ENCODE measurements at regions not wholly inside any gene's neighbourhood (a gene's known extent, or its start where the extent isn't known, plus 50 kb on each side); places are given as distances from the start of the nearest gene placed in this dataset.

DNA sequence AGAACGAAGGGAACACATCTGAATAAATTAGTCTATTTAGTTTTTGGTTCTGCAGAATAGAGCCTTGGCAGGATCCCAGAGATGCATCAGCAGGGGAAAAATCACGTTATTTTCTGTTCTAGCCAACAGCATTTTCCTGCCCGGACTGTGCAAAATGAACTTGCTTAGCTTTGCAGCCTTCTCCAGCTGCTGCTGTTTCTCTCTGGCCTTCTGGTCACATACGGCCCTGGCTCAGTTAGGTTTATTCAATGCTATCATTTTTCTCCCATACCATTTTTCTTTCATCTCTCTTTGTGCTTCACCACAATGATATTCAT lies 110.4 kb upstream of the KL start:
- Histone ChIP-seq H3K9me3 (no peaks in the 10 kb centered on the region), H3K4me3 (no peak overlapping the region), H3K4me2 (no peak overlapping the region), H3K4me1 (no peaks in the 10 kb centered on the region), H3K27ac (no peak overlapping the region)
- POLR2A ChIA-PET: no interaction called here
- ATAC-seq (no peak), DNase-seq (ENCODE audit: low read depth in 1 of 2, low spot score in 1 of 2) (no peak), FAIRE-seq (no peak)
- TF ChIP-seq CHD4 (IDR thresholded peaks at IDR 0.05; ENCODE audit: borderline replicate concordance): no peak
- TF ChIP-seq CHD2 (IDR thresholded peaks at IDR 0.05; ENCODE audit: low read length, partially characterized antibody): no peak
- TF ChIP-seq RCOR1 (IDR thresholded peaks at IDR 0.05; ENCODE audit: low read depth, low read length): no peak
- TF ChIP-seq NPAS2 (CRISPR knock-in tag; IDR thresholded peaks at IDR 0.05; ENCODE audit: borderline replicate concordance): no peak
- no peak for TF ChIP-seq KDM1A (IDR thresholded peaks at IDR 0.05; ENCODE audit: low read depth)
- TF ChIP-seq GATA3 (IDR thresholded peaks at IDR 0.05; ENCODE audit: borderline replicate concordance): no peak
- TF ChIP-seq SREBF2 (IDR thresholded peaks at IDR 0.05): no peak
- TF ChIP-seq, protein P1, sequence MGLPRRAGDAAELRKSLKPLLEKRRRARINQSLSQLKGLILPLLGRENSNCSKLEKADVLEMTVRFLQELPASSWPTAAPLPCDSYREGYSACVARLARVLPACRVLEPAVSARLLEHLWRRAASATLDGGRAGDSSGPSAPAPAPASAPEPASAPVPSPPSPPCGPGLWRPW (IDR thresholded peaks at IDR 0.05): no peak
- TF ChIP-seq, protein P2, sequence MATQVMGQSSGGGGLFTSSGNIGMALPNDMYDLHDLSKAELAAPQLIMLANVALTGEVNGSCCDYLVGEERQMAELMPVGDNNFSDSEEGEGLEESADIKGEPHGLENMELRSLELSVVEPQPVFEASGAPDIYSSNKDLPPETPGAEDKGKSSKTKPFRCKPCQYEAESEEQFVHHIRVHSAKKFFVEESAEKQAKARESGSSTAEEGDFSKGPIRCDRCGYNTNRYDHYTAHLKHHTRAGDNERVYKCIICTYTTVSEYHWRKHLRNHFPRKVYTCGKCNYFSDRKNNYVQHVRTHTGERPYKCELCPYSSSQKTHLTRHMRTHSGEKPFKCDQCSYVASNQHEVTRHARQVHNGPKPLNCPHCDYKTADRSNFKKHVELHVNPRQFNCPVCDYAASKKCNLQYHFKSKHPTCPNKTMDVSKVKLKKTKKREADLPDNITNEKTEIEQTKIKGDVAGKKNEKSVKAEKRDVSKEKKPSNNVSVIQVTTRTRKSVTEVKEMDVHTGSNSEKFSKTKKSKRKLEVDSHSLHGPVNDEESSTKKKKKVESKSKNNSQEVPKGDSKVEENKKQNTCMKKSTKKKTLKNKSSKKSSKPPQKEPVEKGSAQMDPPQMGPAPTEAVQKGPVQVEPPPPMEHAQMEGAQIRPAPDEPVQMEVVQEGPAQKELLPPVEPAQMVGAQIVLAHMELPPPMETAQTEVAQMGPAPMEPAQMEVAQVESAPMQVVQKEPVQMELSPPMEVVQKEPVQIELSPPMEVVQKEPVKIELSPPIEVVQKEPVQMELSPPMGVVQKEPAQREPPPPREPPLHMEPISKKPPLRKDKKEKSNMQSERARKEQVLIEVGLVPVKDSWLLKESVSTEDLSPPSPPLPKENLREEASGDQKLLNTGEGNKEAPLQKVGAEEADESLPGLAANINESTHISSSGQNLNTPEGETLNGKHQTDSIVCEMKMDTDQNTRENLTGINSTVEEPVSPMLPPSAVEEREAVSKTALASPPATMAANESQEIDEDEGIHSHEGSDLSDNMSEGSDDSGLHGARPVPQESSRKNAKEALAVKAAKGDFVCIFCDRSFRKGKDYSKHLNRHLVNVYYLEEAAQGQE (IDR thresholded peaks at IDR 0.05): no peak
- TF ChIP-seq ESRRA (IDR thresholded peaks at IDR 0.05; ENCODE audit: borderline replicate concordance, low read length): no peak
- TF ChIP-seq POLR2AphosphoS2 (conservative IDR thresholded peaks at IDR 0.05; ENCODE audit: low read length): no peak
- no peak for TF ChIP-seq EP300 (IDR thresholded peaks at IDR 0.05)
- TF ChIP-seq RNF2 (IDR thresholded peaks at IDR 0.05; ENCODE audit: borderline replicate concordance, low read depth): no peak
- no peak for TF ChIP-seq JUN (IDR thresholded peaks at IDR 0.05)
- TF ChIP-seq, protein P3, sequence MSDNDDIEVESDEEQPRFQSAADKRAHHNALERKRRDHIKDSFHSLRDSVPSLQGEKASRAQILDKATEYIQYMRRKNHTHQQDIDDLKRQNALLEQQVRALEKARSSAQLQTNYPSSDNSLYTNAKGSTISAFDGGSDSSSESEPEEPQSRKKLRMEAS (IDR thresholded peaks at IDR 0.05): no peak
- no peak for TF ChIP-seq FOSL2 (IDR thresholded peaks at IDR 0.05)
- no peak for TF ChIP-seq FOSL2 (CRISPR knock-in tag; IDR thresholded peaks at IDR 0.05)
- TF ChIP-seq NFE2L2 (conservative IDR thresholded peaks at IDR 0.05; ENCODE audit: low read length): no peak
- no peak for TF ChIP-seq NR3C1 (IDR thresholded peaks at IDR 0.05)
- 66% methylated on average over 4 of the region's 4 CpGs for WGBS (ENCODE audit: missing lambda C conversion rate)
- CTCF ChIA-PET: interaction anchor here (0.7 kb wide), 1 partner anchor 508 kb away, joined by 3 read pairs; no protein-coding TSS in a partner anchor

DNA sequence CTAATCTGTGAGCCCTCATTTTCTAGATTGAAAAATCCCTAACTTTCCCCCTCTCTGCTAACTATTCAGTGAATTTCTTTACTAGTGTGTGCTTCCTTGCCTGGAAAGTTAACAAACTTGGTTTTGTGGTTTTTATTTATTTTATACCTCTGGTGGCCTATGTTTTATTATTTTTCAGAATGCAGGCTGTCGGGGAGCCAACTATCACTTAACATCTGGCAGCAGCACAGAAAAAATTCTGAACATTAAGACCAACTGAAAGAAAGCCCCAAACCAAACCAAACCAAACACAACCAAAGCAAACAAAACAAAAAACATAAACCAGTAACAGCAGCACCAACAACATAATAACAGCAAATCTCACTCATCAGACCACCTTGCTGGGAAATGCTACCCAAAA lies 109.0 kb upstream of the KL start:
- ChIA-PET CTCF (interaction anchor here (0.6 kb wide), 1 partner anchor 238 kb away, joined by 3 read pairs; no protein-coding TSS in a partner anchor), POLR2A (no interaction called here)
- Histone ChIP-seq H3K4me3 (no peak overlapping the region), H3K9me3 (no peaks in the 10 kb centered on the region), H3K4me1 (no peaks in the 10 kb centered on the region), H3K27ac (no peak overlapping the region), H3K4me2 (no peak overlapping the region)
- DNase-seq (ENCODE audit: low read depth in 1 of 2, low spot score in 1 of 2) (no peak), ATAC-seq (no peak), FAIRE-seq (no peak)
- no peak for TF ChIP-seq EHMT2 (IDR thresholded peaks at IDR 0.05; ENCODE audit: low read depth)
- TF ChIP-seq, protein P4, sequence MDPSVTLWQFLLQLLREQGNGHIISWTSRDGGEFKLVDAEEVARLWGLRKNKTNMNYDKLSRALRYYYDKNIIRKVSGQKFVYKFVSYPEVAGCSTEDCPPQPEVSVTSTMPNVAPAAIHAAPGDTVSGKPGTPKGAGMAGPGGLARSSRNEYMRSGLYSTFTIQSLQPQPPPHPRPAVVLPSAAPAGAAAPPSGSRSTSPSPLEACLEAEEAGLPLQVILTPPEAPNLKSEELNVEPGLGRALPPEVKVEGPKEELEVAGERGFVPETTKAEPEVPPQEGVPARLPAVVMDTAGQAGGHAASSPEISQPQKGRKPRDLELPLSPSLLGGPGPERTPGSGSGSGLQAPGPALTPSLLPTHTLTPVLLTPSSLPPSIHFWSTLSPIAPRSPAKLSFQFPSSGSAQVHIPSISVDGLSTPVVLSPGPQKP (IDR thresholded peaks at IDR 0.05; ENCODE audit: low read depth, low read length): no peak
- 84% methylated on average over 1 of the region's 1 CpG for WGBS (ENCODE audit: missing lambda C conversion rate)

DNA sequence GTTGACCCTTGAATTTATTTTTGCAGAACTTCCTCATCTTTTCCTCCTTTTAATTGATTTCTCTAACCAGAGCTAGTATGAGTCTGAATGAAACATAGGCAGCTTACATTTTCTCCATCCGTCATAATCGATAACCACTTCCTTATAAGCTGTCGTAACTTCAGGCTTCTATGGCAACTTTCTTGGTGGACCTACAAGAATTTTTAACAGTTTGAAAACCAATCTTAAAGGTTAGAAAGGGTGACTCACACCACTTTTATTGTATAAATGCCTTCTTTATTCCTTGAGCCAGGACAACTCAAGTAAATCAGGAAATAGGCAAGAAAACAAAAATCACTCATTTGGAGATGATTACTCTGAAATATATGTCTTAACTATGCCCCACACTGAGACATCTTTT lies 105.7 kb upstream of the KL start:
- no peak for FAIRE-seq
- ChIA-PET POLR2A (no interaction called here), CTCF (interaction anchor here (0.9 to 1.3 kb wide), 4 partner anchors 13 to 321 kb away, joined by 3 read pairs; no protein-coding TSS in a partner anchor)
- Histone ChIP-seq H3K27ac (no peak overlapping the region), H3K4me2 (no peak overlapping the region), H3K4me1 (no peaks in the 10 kb centered on the region), H3K4me3 (no peak overlapping the region), H3K9me3 (no peaks in the 10 kb centered on the region)
- 82% methylated on average over 3 of the region's 3 CpGs for WGBS (ENCODE audit: missing lambda C conversion rate)
- DNase-seq (ENCODE audit: low read depth in 1 of 2, low spot score in 1 of 2): no peak
- no peak for ATAC-seq
- no peak for TF ChIP-seq BHLHE40 (IDR thresholded peaks at IDR 0.05; ENCODE audit: low read depth, low read length)
- TF ChIP-seq, protein P2 (IDR thresholded peaks at IDR 0.05): no peak
- TF ChIP-seq HDAC2 (IDR thresholded peaks at IDR 0.05): no peak
- TF ChIP-seq FOSL2 (IDR thresholded peaks at IDR 0.05): no peak
- TF ChIP-seq FOSL2 (CRISPR knock-in tag; IDR thresholded peaks at IDR 0.05): no peak
- no peak for TF ChIP-seq JUN (IDR thresholded peaks at IDR 0.05)
- no peak for TF ChIP-seq TP53 (CRISPR knock-in tag; IDR thresholded peaks at IDR 0.05)
- TF ChIP-seq, protein P3 (IDR thresholded peaks at IDR 0.05): no peak
- no peak for TF ChIP-seq EP300 (IDR thresholded peaks at IDR 0.05)
- TF ChIP-seq MYC (IDR thresholded peaks at IDR 0.05; ENCODE audit: borderline replicate concordance, low read length): no peak
- TF ChIP-seq POLR2A (IDR thresholded peaks at IDR 0.05; ENCODE audit: low read length): no peak
- TF ChIP-seq RCOR1 (IDR thresholded peaks at IDR 0.05; ENCODE audit: low read depth, low read length): no peak
